ENCODE measurements at regions not wholly inside any gene's neighbourhood (a gene's known extent, or its start where the extent isn't known, plus 50 kb on each side); places are given as distances from the start of the nearest gene placed in this dataset.

GRCh38 chr12:98213556-98213955 is 301.8 kb upstream of the TMPO start:
- H3K27ac ChIP-seq (replicated peaks): no peak overlapping the region
- TF ChIP-seq CTCF (IDR thresholded peaks at IDR 0.05; ENCODE audit: insufficient read depth, low read length): no peak
- TF ChIP-seq POLR2AphosphoS5 (IDR thresholded peaks at IDR 0.05; ENCODE audit: low read depth): no peak
- TF ChIP-seq SPI1 (IDR thresholded peaks at IDR 0.05; ENCODE audit: borderline replicate concordance, low read depth): no peak
- TF ChIP-seq REST (IDR thresholded peaks at IDR 0.05; ENCODE audit: insufficient replicate concordance, low read depth): no peak
- TF ChIP-seq GABPA (IDR thresholded peaks at IDR 0.05; ENCODE audit: low read depth): no peak
- H3K4me3 ChIP-seq (replicated peaks; ENCODE audit: insufficient read depth, low read length): no peak overlapping the region
- peaks cover 2% of the 10 kb centered on the region for H3K27me3 ChIP-seq (ENCODE audit: insufficient read depth, poor library complexity, severe bottlenecking)
- DNase-seq (ENCODE audit: low read depth in 1 of 2, low spot score in 1 of 2): no peak

- Histone ChIP-seq H3K4me3 (replicated peaks; ENCODE audit: insufficient read depth, low read length) (no peak overlapping the region), H3K27me3 (ENCODE audit: insufficient read depth, poor library complexity, severe bottlenecking) (peaks cover 2% of the 10 kb centered on the region), H3K27ac (replicated peaks) (no peak overlapping the region)
- DNase-seq (ENCODE audit: low read depth in 1 of 2, low spot score in 1 of 2): no peak
- TF ChIP-seq REST (IDR thresholded peaks at IDR 0.05; ENCODE audit: insufficient replicate concordance, low read depth) (no peak), GABPA (IDR thresholded peaks at IDR 0.05; ENCODE audit: low read depth) (no peak), CTCF (IDR thresholded peaks at IDR 0.05; ENCODE audit: insufficient read depth, low read length) (no peak), SPI1 (IDR thresholded peaks at IDR 0.05; ENCODE audit: borderline replicate concordance, low read depth) (no peak), POLR2AphosphoS5 (IDR thresholded peaks at IDR 0.05; ENCODE audit: low read depth) (no peak)
These were observed 298.1 kb upstream of the TMPO start for GRCh38 chr12:98217257-98217656.

- Histone ChIP-seq H3K27ac (replicated peaks) (no peak overlapping the region), H3K27me3 (ENCODE audit: insufficient read depth, poor library complexity, severe bottlenecking) (no peaks in the 10 kb centered on the region), H3K4me3 (replicated peaks; ENCODE audit: insufficient read depth, low read length) (no peak overlapping the region)
- no peak for DNase-seq (ENCODE audit: low read depth in 1 of 2, low spot score in 1 of 2)
- no peak for TF ChIP-seq POLR2AphosphoS5 (IDR thresholded peaks at IDR 0.05; ENCODE audit: low read depth)
- no peak for TF ChIP-seq GABPA (IDR thresholded peaks at IDR 0.05; ENCODE audit: low read depth)
- no peak for TF ChIP-seq SPI1 (IDR thresholded peaks at IDR 0.05; ENCODE audit: borderline replicate concordance, low read depth)
- TF ChIP-seq REST (IDR thresholded peaks at IDR 0.05; ENCODE audit: insufficient replicate concordance, low read depth): no peak
These were observed 294.8 kb upstream of the TMPO start for GRCh38 chr12:98220636-98221035.

Data from HL-60 (cell line).